CD14-positive monocyte (primary cell): ENCODE measurements at regions not wholly inside any gene's neighbourhood (a gene's known extent, or its start where the extent isn't known, plus 50 kb on each side); places are given as distances from the start of the nearest gene placed in this dataset.

ENCODE experiments used
- DNase-seq, 3 donors: peaks; one replicate each; pipeline ENCODE4 v3.0.0-alpha.2; 2011 to 2022
- H2AFZ ChIP-seq: 2 replicates; pipeline ENCODE4 v1.6.0; 2012; ENCODE audit warnings: mild to moderate bottlenecking, low read depth, low read length, inconsistent platforms; ENCODE audit not compliant: insufficient read depth, poor library complexity, severe bottlenecking
- H3K27ac ChIP-seq, 2 donors: 1 replicate in 1 of 2; 2 replicates in 1 of 2; pipeline ENCODE4 v1.5.1; 2012 to 2013; ENCODE audit warnings: low read length in 2 of 2, control low read depth in 1 of 2, inconsistent platforms in 1 of 2, low read depth in 1 of 2, mild to moderate bottlenecking in 1 of 2
- H3K27me3 ChIP-seq, 2 donors: one replicate each; pipeline versions ENCODE4 v1.6.0 to v1.6.1; 2011 to 2013; ENCODE audit warnings: low read length in 2 of 2; ENCODE audit not compliant: control insufficient read depth in 2 of 2, insufficient read depth in 2 of 2
- H3K36me3 ChIP-seq, 2 donors: replicated peaks in 1 of 2; 1 replicate in 1 of 2; 2 replicates in 1 of 2; pipeline versions ENCODE4 v1.5.1 to v1.6.1; 2012 to 2013; ENCODE audit warnings: low read length in 2 of 2, control low read depth in 1 of 2, inconsistent platforms in 1 of 2, mild to moderate bottlenecking in 1 of 2; ENCODE audit not compliant: insufficient read depth in 2 of 2, control insufficient read depth in 1 of 2
- H3K4me1 ChIP-seq, 2 donors: 1 replicate in 1 of 2; 2 replicates in 1 of 2; pipeline versions ENCODE4 v1.5.1 to v1.6.1; 2012 to 2013; ENCODE audit warnings: low read length in 2 of 2, control low read depth in 1 of 2, inconsistent platforms in 1 of 2, mild to moderate bottlenecking in 1 of 2, moderate library complexity in 1 of 2; ENCODE audit not compliant: insufficient read depth in 2 of 2, control insufficient read depth in 1 of 2
- H3K4me2 ChIP-seq: replicated peaks from 2 replicates; pipeline ENCODE3; 2012; ENCODE audit warnings: low read length, moderate library complexity, mild to moderate bottlenecking; ENCODE audit not compliant: poor library complexity, severe bottlenecking; ENCODE audit errors: extremely low read depth
- H3K4me3 ChIP-seq, 3 experiments: fragments of 200-600 bp in 1 of 3; sonication (generic) in 1 of 3; replicated peaks in 1 of 3; 1 replicate in 2 of 3; 2 replicates in 1 of 3; pipeline ENCODE4 v1.5.1; 2011 to 2013; ENCODE audit warnings: low read length in 3 of 3, mild to moderate bottlenecking in 3 of 3, control low read depth in 2 of 3, low read depth in 2 of 3, inconsistent platforms in 1 of 3, moderate library complexity in 1 of 3
- H3K79me2 ChIP-seq: 2 replicates; pipeline ENCODE4 v1.6.0; 2012; ENCODE audit warnings: mild to moderate bottlenecking, control low read depth, inconsistent platforms, low read length, moderate library complexity; ENCODE audit not compliant: insufficient read depth
- H3K9ac ChIP-seq: 2 replicates; pipeline ENCODE4 v1.6.0; 2017; ENCODE audit warnings: low read length, mild to moderate bottlenecking; ENCODE audit not compliant: insufficient read depth, poor library complexity, severe bottlenecking
- H3K9me3 ChIP-seq, 2 donors: replicated peaks in 1 of 2; 1 replicate in 1 of 2; 2 replicates in 1 of 2; pipeline versions ENCODE4 v1.5.1 to v1.6.1; 2012 to 2013; ENCODE audit warnings: low read length in 2 of 2, control low read depth in 1 of 2; ENCODE audit not compliant: control insufficient read depth in 1 of 2, insufficient read depth in 1 of 2
- H4K20me1 ChIP-seq: 2 replicates; pipeline ENCODE4 v1.6.0; 2012; ENCODE audit warnings: mild to moderate bottlenecking, low read length, control low read depth, moderate library complexity; ENCODE audit not compliant: insufficient read depth
- H3K27ac Mint-ChIP-seq, 7 donors: one replicate each; pipeline ENCODE4 v1.8.0; 2020; ENCODE audit warnings: mild to moderate bottlenecking in 7 of 7, mixed read lengths in 7 of 7, moderate library complexity in 6 of 7, inconsistent platforms in 2 of 7
- H3K27me3 Mint-ChIP-seq, 3 donors: one replicate each; pipeline ENCODE4 v1.8.0; 2021 to 2022; ENCODE audit warnings: low read depth in 3 of 3, mild to moderate bottlenecking in 3 of 3, mixed read lengths in 3 of 3, moderate library complexity in 3 of 3, inconsistent platforms in 1 of 3
- H3K36me3 Mint-ChIP-seq, 2 donors: one replicate each; pipeline ENCODE4 v1.8.0; 2020; ENCODE audit warnings: mixed read lengths in 2 of 2, inconsistent platforms in 1 of 2, mild to moderate bottlenecking in 1 of 2
- H3K4me1 Mint-ChIP-seq: one replicate; pipeline ENCODE4 v1.8.0; 2020; ENCODE audit warnings: mild to moderate bottlenecking, mixed read lengths
- H3K4me3 Mint-ChIP-seq, 2 donors: one replicate each; pipeline ENCODE4 v1.8.0; 2020; ENCODE audit warnings: mild to moderate bottlenecking in 2 of 2, mixed read lengths in 2 of 2, moderate library complexity in 1 of 2
- H3K9me3 Mint-ChIP-seq, 7 donors: one replicate each; pipeline ENCODE4 v1.8.0; 2020 to 2022; ENCODE audit warnings: mixed read lengths in 7 of 7, mild to moderate bottlenecking in 6 of 7, moderate library complexity in 6 of 7, inconsistent platforms in 2 of 7
- CTCF ChIP-seq: fragments of 200-600 bp; IDR thresholded peaks from one replicate; pipeline ENCODE4 v1.8.0; 2022; ENCODE audit warnings: antibody characterized with exemption, mild to moderate bottlenecking
- WGBS: methylation state at CpG from one replicate; pipeline ENCODE4 v1.1.5; 2013; ENCODE audit warnings: missing lambda C conversion rate; ENCODE audit not compliant: insufficient coverage; 5-methylcytosine and 5-hydroxymethylcytosine counted together
- intact Hi-C, 2 donors: fragments of 100-400 bp; cut with micrococcal nuclease; formaldehyde crosslinking; loops; one replicate each; pipeline versions ENCODE4 v1.15.0 to v1.15.1; 2023

- Histone ChIP-seq H3K4me1 (no peaks in the 10 kb centered on the region), H3K79me2 (no peaks in the 10 kb centered on the region), H3K4me2 (no peak overlapping the region), H2AFZ (no peak overlapping the region), H3K9ac (no peak overlapping the region), H3K4me3 (no peak overlapping the region), H3K36me3 (no peaks in the 10 kb centered on the region), H4K20me1 (no peaks in the 10 kb centered on the region), H3K27me3 (no peaks in the 10 kb centered on the region), H3K9me3 (no peaks in the 10 kb centered on the region), H3K27ac (no peak overlapping the region)
- TF ChIP-seq CTCF: no peak
- H3K27ac Mint-ChIP-seq: no peak overlapping the region
- no peaks in the 10 kb centered on the region for H3K9me3 Mint-ChIP-seq
- intact Hi-C loops: no loop called here
- no peak for DNase-seq
- no peaks in the 10 kb centered on the region for H3K36me3 Mint-ChIP-seq
- no peaks in the 10 kb centered on the region for H3K4me1 Mint-ChIP-seq
- H3K27me3 Mint-ChIP-seq: no peaks in the 10 kb centered on the region
- no peak overlapping the region for H3K4me3 Mint-ChIP-seq
- no CpG with 5 or more reads among the region's 1 CpG for whole genome bisulfite sequencing
Measured at GRCh38 chr6:132868057-132868456, 53.7 kb downstream of the RPS12 start.

GRCh38 chr6:132872923-132873322, 58.6 kb downstream of the RPS12 start:
- Mint-ChIP-seq H3K4me3 (no peak overlapping the region), H3K36me3 (no peaks in the 10 kb centered on the region)
- intact Hi-C loops: no loop called here

More at GRCh38 chr6:132872923-132873322, 58.6 kb downstream of the RPS12 start:
- H3K27ac ChIP-seq: no peak overlapping the region
- H3K4me1 ChIP-seq: no peaks in the 10 kb centered on the region
- Mint-ChIP-seq H3K27me3 (peaks cover 0 to 3% (median 0%) of the 10 kb centered on the region in 3 donors), H3K9me3 (peaks cover 2 to 7% (median 4%) of the 10 kb centered on the region in 7 donors), H3K4me1 (no peaks in the 10 kb centered on the region), H3K27ac (no peak overlapping the region)
- no peak overlapping the region for H3K9ac ChIP-seq
- H3K4me3 ChIP-seq: no peak overlapping the region
- no peak overlapping the region for H3K4me2 ChIP-seq
- no peaks in the 10 kb centered on the region for H3K79me2 ChIP-seq
- no CpG with 5 or more reads among the region's 1 CpG for WGBS
- no peaks in the 10 kb centered on the region for H3K36me3 ChIP-seq
- H4K20me1 ChIP-seq: no peaks in the 10 kb centered on the region
- no peaks in the 10 kb centered on the region for H3K27me3 ChIP-seq
- peaks cover 0 to 3% of the 10 kb centered on the region in 2 donors for H3K9me3 ChIP-seq
- no peak for DNase-seq
- no peak for TF ChIP-seq CTCF
- no peak overlapping the region for H2AFZ ChIP-seq
